H1 (cell line): ENCODE measurements at regions not wholly inside any gene's neighbourhood (a gene's known extent, or its start where the extent isn't known, plus 50 kb on each side); places are given as distances from the start of the nearest gene placed in this dataset.

Experiments used
- BCL11A ChIP-seq, 2 experiments: IDR thresholded peaks; one replicate each; pipeline ENCODE4 v1.6.1; 2011; ENCODE audit warnings: low read depth in 2 of 2, low read length in 2 of 2, mild to moderate bottlenecking in 2 of 2
- CBX5 ChIP-seq: fragments of 300-800, 300-1000 bp; sonication (generic); IDR thresholded peaks from 2 replicates; pipeline ENCODE4 v1.7.1; 2016; ENCODE audit warnings: antibody characterized with exemption, low read length, low read depth
- CBX8 ChIP-seq: fragments of 300-800, 300-1000 bp; sonication (generic); IDR thresholded peaks from 2 replicates; pipeline ENCODE4 v1.7.1; 2016; ENCODE audit warnings: low read depth, low read length, borderline replicate concordance
- RFX5 ChIP-seq: IDR thresholded peaks from 2 replicates; pipeline ENCODE4 v1.6.1; 2011; ENCODE audit warnings: low read depth, low read length, improper control_type of control experiment, borderline replicate concordance
- RNF2 ChIP-seq: fragments of 200-900, 300-1000 bp; sonication (generic); IDR thresholded peaks from 2 replicates; pipeline ENCODE4 v1.7.1; 2016; ENCODE audit warnings: borderline replicate concordance, low read depth, mild to moderate bottlenecking, antibody characterized with exemption, low read length; ENCODE audit not compliant: poor library complexity, severe bottlenecking; ENCODE audit errors: missing control alignments
- SIX5 ChIP-seq: IDR thresholded peaks from 2 replicates; pipeline ENCODE4 v1.6.1; 2011; ENCODE audit warnings: mild to moderate bottlenecking, low read depth, low read length
- TEAD4 ChIP-seq: IDR thresholded peaks from 2 replicates; pipeline ENCODE4 v1.6.1; 2012; ENCODE audit warnings: low read depth, low read length, inconsistent platforms, mixed read lengths
- USF2 ChIP-seq: IDR thresholded peaks from 2 replicates; pipeline ENCODE4 v1.6.1; 2011; ENCODE audit warnings: low read length, improper control_type of control experiment
- TF ChIP-seq, protein P1 (sequence below): fragments of 300-600 bp; sonication (generic); IDR thresholded peaks from 2 replicates; pipeline ENCODE4 v1.7.1; 2012; ENCODE audit warnings: low read length, moderate library complexity, mild to moderate bottlenecking, inconsistent platforms; ENCODE audit not compliant: insufficient replicate concordance
- TF ChIP-seq, protein P2 (sequence below): IDR thresholded peaks from 2 replicates; pipeline ENCODE4 v1.6.1; 2012; ENCODE audit warnings: inconsistent platforms

GRCh38 chr11:32331098-32331497, 104.2 kb downstream of the WT1 start (continued):
- TF ChIP-seq, protein P1, sequence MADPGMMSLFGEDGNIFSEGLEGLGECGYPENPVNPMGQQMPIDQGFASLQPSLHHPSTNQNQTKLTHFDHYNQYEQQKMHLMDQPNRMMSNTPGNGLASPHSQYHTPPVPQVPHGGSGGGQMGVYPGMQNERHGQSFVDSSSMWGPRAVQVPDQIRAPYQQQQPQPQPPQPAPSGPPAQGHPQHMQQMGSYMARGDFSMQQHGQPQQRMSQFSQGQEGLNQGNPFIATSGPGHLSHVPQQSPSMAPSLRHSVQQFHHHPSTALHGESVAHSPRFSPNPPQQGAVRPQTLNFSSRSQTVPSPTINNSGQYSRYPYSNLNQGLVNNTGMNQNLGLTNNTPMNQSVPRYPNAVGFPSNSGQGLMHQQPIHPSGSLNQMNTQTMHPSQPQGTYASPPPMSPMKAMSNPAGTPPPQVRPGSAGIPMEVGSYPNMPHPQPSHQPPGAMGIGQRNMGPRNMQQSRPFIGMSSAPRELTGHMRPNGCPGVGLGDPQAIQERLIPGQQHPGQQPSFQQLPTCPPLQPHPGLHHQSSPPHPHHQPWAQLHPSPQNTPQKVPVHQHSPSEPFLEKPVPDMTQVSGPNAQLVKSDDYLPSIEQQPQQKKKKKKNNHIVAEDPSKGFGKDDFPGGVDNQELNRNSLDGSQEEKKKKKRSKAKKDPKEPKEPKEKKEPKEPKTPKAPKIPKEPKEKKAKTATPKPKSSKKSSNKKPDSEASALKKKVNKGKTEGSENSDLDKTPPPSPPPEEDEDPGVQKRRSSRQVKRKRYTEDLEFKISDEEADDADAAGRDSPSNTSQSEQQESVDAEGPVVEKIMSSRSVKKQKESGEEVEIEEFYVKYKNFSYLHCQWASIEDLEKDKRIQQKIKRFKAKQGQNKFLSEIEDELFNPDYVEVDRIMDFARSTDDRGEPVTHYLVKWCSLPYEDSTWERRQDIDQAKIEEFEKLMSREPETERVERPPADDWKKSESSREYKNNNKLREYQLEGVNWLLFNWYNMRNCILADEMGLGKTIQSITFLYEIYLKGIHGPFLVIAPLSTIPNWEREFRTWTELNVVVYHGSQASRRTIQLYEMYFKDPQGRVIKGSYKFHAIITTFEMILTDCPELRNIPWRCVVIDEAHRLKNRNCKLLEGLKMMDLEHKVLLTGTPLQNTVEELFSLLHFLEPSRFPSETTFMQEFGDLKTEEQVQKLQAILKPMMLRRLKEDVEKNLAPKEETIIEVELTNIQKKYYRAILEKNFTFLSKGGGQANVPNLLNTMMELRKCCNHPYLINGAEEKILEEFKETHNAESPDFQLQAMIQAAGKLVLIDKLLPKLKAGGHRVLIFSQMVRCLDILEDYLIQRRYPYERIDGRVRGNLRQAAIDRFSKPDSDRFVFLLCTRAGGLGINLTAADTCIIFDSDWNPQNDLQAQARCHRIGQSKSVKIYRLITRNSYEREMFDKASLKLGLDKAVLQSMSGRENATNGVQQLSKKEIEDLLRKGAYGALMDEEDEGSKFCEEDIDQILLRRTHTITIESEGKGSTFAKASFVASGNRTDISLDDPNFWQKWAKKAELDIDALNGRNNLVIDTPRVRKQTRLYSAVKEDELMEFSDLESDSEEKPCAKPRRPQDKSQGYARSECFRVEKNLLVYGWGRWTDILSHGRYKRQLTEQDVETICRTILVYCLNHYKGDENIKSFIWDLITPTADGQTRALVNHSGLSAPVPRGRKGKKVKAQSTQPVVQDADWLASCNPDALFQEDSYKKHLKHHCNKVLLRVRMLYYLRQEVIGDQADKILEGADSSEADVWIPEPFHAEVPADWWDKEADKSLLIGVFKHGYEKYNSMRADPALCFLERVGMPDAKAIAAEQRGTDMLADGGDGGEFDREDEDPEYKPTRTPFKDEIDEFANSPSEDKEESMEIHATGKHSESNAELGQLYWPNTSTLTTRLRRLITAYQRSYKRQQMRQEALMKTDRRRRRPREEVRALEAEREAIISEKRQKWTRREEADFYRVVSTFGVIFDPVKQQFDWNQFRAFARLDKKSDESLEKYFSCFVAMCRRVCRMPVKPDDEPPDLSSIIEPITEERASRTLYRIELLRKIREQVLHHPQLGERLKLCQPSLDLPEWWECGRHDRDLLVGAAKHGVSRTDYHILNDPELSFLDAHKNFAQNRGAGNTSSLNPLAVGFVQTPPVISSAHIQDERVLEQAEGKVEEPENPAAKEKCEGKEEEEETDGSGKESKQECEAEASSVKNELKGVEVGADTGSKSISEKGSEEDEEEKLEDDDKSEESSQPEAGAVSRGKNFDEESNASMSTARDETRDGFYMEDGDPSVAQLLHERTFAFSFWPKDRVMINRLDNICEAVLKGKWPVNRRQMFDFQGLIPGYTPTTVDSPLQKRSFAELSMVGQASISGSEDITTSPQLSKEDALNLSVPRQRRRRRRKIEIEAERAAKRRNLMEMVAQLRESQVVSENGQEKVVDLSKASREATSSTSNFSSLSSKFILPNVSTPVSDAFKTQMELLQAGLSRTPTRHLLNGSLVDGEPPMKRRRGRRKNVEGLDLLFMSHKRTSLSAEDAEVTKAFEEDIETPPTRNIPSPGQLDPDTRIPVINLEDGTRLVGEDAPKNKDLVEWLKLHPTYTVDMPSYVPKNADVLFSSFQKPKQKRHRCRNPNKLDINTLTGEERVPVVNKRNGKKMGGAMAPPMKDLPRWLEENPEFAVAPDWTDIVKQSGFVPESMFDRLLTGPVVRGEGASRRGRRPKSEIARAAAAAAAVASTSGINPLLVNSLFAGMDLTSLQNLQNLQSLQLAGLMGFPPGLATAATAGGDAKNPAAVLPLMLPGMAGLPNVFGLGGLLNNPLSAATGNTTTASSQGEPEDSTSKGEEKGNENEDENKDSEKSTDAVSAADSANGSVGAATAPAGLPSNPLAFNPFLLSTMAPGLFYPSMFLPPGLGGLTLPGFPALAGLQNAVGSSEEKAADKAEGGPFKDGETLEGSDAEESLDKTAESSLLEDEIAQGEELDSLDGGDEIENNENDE, result no peak
- TF ChIP-seq SIX5 (no peak), CBX8 (no peak), CBX5 (no peak), USF2 (no peak), RNF2 (no peak), RFX5 (no peak), TEAD4 (no peak), BCL11A (IDR thresholded peaks at IDR 0.05; ENCODE audit: low read depth in 2 of 2, low read length in 2 of 2) (no peak)
- TF ChIP-seq, protein P2, sequence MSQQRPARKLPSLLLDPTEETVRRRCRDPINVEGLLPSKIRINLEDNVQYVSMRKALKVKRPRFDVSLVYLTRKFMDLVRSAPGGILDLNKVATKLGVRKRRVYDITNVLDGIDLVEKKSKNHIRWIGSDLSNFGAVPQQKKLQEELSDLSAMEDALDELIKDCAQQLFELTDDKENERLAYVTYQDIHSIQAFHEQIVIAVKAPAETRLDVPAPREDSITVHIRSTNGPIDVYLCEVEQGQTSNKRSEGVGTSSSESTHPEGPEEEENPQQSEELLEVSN, result no peak
